ENCODE measurements at regions not wholly inside any gene's neighbourhood (a gene's known extent, or its start where the extent isn't known, plus 50 kb on each side); places are given as distances from the start of the nearest gene placed in this dataset.

DNA sequence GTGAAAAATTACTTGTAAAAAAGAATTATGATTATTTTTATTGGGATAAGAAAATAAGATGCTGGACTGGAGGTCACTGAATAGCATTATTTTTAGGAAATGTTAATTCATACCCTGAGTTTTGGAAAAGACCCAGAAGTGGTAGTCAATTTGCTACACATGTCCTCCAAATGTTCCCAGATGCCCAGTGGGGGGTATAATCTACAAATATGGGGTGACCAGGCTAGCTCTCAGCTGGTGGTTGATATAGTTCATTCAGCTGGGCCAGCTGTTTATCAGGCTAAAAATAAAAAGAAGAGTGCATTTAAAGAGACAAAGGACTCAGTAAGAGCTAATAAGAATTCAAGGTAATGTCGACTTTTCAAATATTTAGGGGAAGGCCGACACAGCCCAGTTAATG lies 402.0 kb upstream of the GOLIM4 start:
- TF ChIP-seq POLR2AphosphoS5 (IDR thresholded peaks at IDR 0.05; ENCODE audit: borderline replicate concordance, low read depth, low read length), result no peak
- TF ChIP-seq EZH2 (IDR thresholded peaks at IDR 0.05), result no peak
